HTR-8/SVneo (cell line): ENCODE measurements at regions not wholly inside any gene's neighbourhood (a gene's known extent, or its start where the extent isn't known, plus 50 kb on each side); places are given as distances from the start of the nearest gene placed in this dataset.

Source experiments
- DNase-seq: peaks from one replicate; pipeline ENCODE4 v3.0.0; 2011; ENCODE audit warnings: low spot score, mixed read lengths; ENCODE audit not compliant: insufficient read length
- FAIRE-seq: peaks from 2 replicates; lab custom pipeline; 2011; peaks lifted over from hg19 to GRCh38; lab: Jason Lieb, UNC

- FAIRE-seq = no peak
Observed at GRCh38 chr22:20637750-20638506, 130.5 kb downstream of the MED15 start.

GRCh38 chr22:20638507-20638870, 131.1 kb downstream of the MED15 start:
- DNase-seq (no peak), FAIRE-seq (no peak)

More at GRCh38 chr22:20637750-20638506, 130.5 kb downstream of the MED15 start:
- DNase-seq = no peak

GRCh38 chr22:20639343-20639742, 131.9 kb downstream of the MED15 start:
- FAIRE-seq = no peak
- no peak for DNase-seq

- DNase-seq = no peak
- no peak for FAIRE-seq
Observed at GRCh38 chr22:20639750-20640149, 132.3 kb downstream of the MED15 start.

GRCh38 chr22:20641198-20641892, 132.6 kb upstream of the SERPIND1 start:
- FAIRE-seq = no peak
- no peak for DNase-seq

GRCh38 chr22:20641919-20642579, 131.9 kb upstream of the SERPIND1 start:
- no peak for DNase-seq
- no peak for FAIRE-seq

- FAIRE-seq (no peak), DNase-seq (no peak)
Observed at GRCh38 chr22:20642668-20643179, 131.2 kb upstream of the SERPIND1 start.

GRCh38 chr22:20644071-20644642, 129.8 kb upstream of the SERPIND1 start:
- FAIRE-seq (no peak), DNase-seq (no peak)

GRCh38 chr22:20645954-20646353, 128.0 kb upstream of the SERPIND1 start:
- DNase-seq = no peak
- no peak for FAIRE-seq

GRCh38 chr22:20646415-20646814, 127.5 kb upstream of the SERPIND1 start:
- FAIRE-seq (no peak), DNase-seq (no peak)

- FAIRE-seq (no peak), DNase-seq (no peak)
Observed at GRCh38 chr22:20646906-20647305, 127.0 kb upstream of the SERPIND1 start.

GRCh38 chr22:20647586-20648305, 126.2 kb upstream of the SERPIND1 start:
- FAIRE-seq (no peak), DNase-seq (no peak)

- FAIRE-seq (no peak), DNase-seq (no peak)
Observed at GRCh38 chr22:20648306-20648903, 125.5 kb upstream of the SERPIND1 start.

GRCh38 chr22:20650294-20651207, 123.4 kb upstream of the SERPIND1 start:
- DNase-seq (no peak), FAIRE-seq (no peak)

- no peak for FAIRE-seq
Observed at GRCh38 chr22:20651286-20651685, 122.6 kb upstream of the SERPIND1 start.

GRCh38 chr22:20652130-20652529, 121.8 kb upstream of the SERPIND1 start:
- no peak for DNase-seq
- FAIRE-seq = no peak

More at GRCh38 chr22:20651286-20651685, 122.6 kb upstream of the SERPIND1 start:
- DNase-seq = no peak

GRCh38 chr22:20652582-20652981, 121.3 kb upstream of the SERPIND1 start:
- FAIRE-seq (no peak), DNase-seq (no peak)

- FAIRE-seq (no peak), DNase-seq (no peak)
Observed at GRCh38 chr22:20653012-20653794, 120.7 kb upstream of the SERPIND1 start.
